HCT116 (cell line): ENCODE measurements at regions not wholly inside any gene's neighbourhood (a gene's known extent, or its start where the extent isn't known, plus 50 kb on each side); places are given as distances from the start of the nearest gene placed in this dataset.

Source experiments
- ATAC-seq: fragments of 200-7000 bp; cut with Tn5 transposase; 2 replicates; pipeline ENCODE4 v1.9.1; 2020; ENCODE audit warnings: mild to moderate bottlenecking, moderate library complexity
- BruUV-seq: library from RNA; stranded (reverse); fragments of 400-500 nt; replicated peaks from 2 replicates; lab custom pipeline; 2021; lab: Mats Ljungman, UMichigan
- CTCF ChIA-PET: fragments of 300-600 bp; sonication (Branson Sonifier 250); formaldehyde crosslinking; loops from one replicate; lab custom pipeline; 2021; ENCODE audit warnings: antibody characterized with exemption; lab: Charles Lee
- POLR2A ChIA-PET: fragments of 300-600, 350-600 bp; sonication (Branson Sonifier 250); formaldehyde crosslinking; loops from one replicate; lab custom pipeline; 2021; ENCODE audit warnings: antibody characterized with exemption; lab: Charles Lee
- RAD21 ChIA-PET, 2 experiments: fragments of 300-600 bp; sonication (Branson Sonifier 250); formaldehyde crosslinking; loops; one replicate each; lab custom pipeline; 2023; ENCODE audit warnings: low total read pairs in 2 of 2; ENCODE audit not compliant: uncharacterized antibody in 2 of 2, unreplicated experiment in 2 of 2, low non-redundant PET in 1 of 2; lab: Charles Lee
- DNase-seq: peaks from one replicate; pipeline ENCODE4 v3.0.0-alpha.2; 2010; ENCODE audit warnings: low read depth, low spot score
- H2AFZ ChIP-seq: fragments of 200-600 bp; shearing (Covaris generic), sonication (generic); 2 replicates; pipeline ENCODE4 v1.6.1; 2017; ENCODE audit warnings: low read depth, mixed run types, mixed read lengths, antibody characterized with exemption, low read length; ENCODE audit not compliant: poor library complexity, severe bottlenecking
- H3K27ac ChIP-seq: 2 replicates; pipeline ENCODE4 v1.5.1; 2012; ENCODE audit warnings: low read depth, low read length
- H3K27me3 ChIP-seq: fragments of 200-600 bp; sonication (generic); 2 replicates; pipeline ENCODE4 v1.6.1; 2016; ENCODE audit warnings: mixed run types, low read length, mixed read lengths; ENCODE audit not compliant: insufficient read depth
- H3K36me3 ChIP-seq, 2 experiments: fragments of 200-500 bp in 1 of 2; fragments of 200-600 bp in 1 of 2; sonication (Bioruptor generic) in 1 of 2; sonication (generic) in 1 of 2; 2 replicates each; pipeline versions ENCODE4 v1.5.1 to v1.6.1; 2014 to 2016; ENCODE audit warnings: low read length in 2 of 2, inconsistent platforms in 1 of 2, mixed read lengths in 1 of 2, mixed run types in 1 of 2; ENCODE audit not compliant: insufficient read depth in 2 of 2, control insufficient read depth in 1 of 2
- H3K4me1 ChIP-seq, 2 experiments: fragments of 200-600 bp in 1 of 2; sonication (generic) in 1 of 2; 2 replicates each; pipeline versions ENCODE4 v1.5.1 to v1.6.1; 2012 to 2017; ENCODE audit warnings: low read length in 2 of 2, inconsistent platforms in 1 of 2, mild to moderate bottlenecking in 1 of 2, mixed read lengths in 1 of 2, mixed run types in 1 of 2, moderate library complexity in 1 of 2; ENCODE audit not compliant: insufficient read depth in 2 of 2, control insufficient read depth in 1 of 2
- H3K4me2 ChIP-seq: fragments of 200-600 bp; sonication (generic); 2 replicates; pipeline ENCODE4 v1.6.1; 2017; ENCODE audit warnings: mixed run types, low read length, mixed read lengths
- H3K4me3 ChIP-seq, 2 experiments: fragments of 200-600 bp in 1 of 2; sonication (generic) in 1 of 2; replicated peaks in 1 of 2; 2 replicates each; pipeline ENCODE4 v1.5.1; 2011 to 2016; ENCODE audit warnings: low read length in 2 of 2, control low read depth in 1 of 2, low read depth in 1 of 2, mild to moderate bottlenecking in 1 of 2, mixed read lengths in 1 of 2, mixed run types in 1 of 2
- H3K79me2 ChIP-seq: fragments of 200-600 bp; sonication (generic); 2 replicates; pipeline ENCODE4 v1.6.1; 2017; ENCODE audit warnings: mild to moderate bottlenecking, mixed run types, low read length, moderate library complexity, mixed read lengths; ENCODE audit not compliant: insufficient read depth
- H3K9ac ChIP-seq: fragments of 200-600 bp; sonication (generic); 2 replicates; pipeline ENCODE4 v1.6.1; 2016; ENCODE audit warnings: low read length, mixed read lengths
- H3K9me2 ChIP-seq: fragments of 200-600 bp; sonication (generic), shearing (Covaris generic); 2 replicates; pipeline ENCODE4 v1.6.1; 2017; ENCODE audit warnings: mixed run types, mild to moderate bottlenecking, moderate library complexity; ENCODE audit not compliant: insufficient read depth
- H3K9me3 ChIP-seq, 2 experiments: fragments of 200-500 bp in 1 of 2; fragments of 200-600 bp in 1 of 2; sonication (Bioruptor generic) in 1 of 2; sonication (generic) in 1 of 2; 2 replicates each; pipeline ENCODE4 v1.6.1; 2014 to 2017; ENCODE audit warnings: low read length in 2 of 2, mixed read lengths in 2 of 2, inconsistent platforms in 1 of 2, low read depth in 1 of 2, mild to moderate bottlenecking in 1 of 2, mixed run types in 1 of 2, moderate library complexity in 1 of 2; ENCODE audit not compliant: control insufficient read depth in 1 of 2, insufficient read depth in 1 of 2
- H4K20me1 ChIP-seq: fragments of 200-600 bp; sonication (generic), shearing (Covaris generic); 2 replicates; pipeline ENCODE4 v1.6.1; 2017; ENCODE audit warnings: mixed run types, mild to moderate bottlenecking, moderate library complexity; ENCODE audit not compliant: insufficient read depth
- CBX3 ChIP-seq: IDR thresholded peaks from 2 replicates; pipeline ENCODE4 v1.6.1; 2012; ENCODE audit warnings: low read depth
- CEBPB ChIP-seq: IDR thresholded peaks from 2 replicates; pipeline ENCODE4 v1.6.1; 2012; ENCODE audit warnings: low read depth
- ELF1 ChIP-seq: IDR thresholded peaks from 2 replicates; pipeline ENCODE4 v1.6.1; 2012; ENCODE audit warnings: low read depth, borderline replicate concordance
- EZH2 ChIP-seq: fragments of 200-600 bp; sonication (generic); IDR thresholded peaks from 2 replicates; pipeline ENCODE4 v1.6.1; 2017; ENCODE audit warnings: antibody characterized with exemption, mixed run types
- FOSL1 ChIP-seq: IDR thresholded peaks from 2 replicates; pipeline ENCODE4 v1.6.1; 2012; ENCODE audit warnings: low read depth
- JUND ChIP-seq: IDR thresholded peaks from 2 replicates; pipeline ENCODE4 v1.6.1; 2012
- POLR2AphosphoS5 ChIP-seq: IDR thresholded peaks from 2 replicates; pipeline ENCODE4 v1.6.1; 2011; ENCODE audit warnings: mild to moderate bottlenecking, low read depth, low read length, moderate library complexity
- SIN3A ChIP-seq: IDR thresholded peaks from 2 replicates; pipeline ENCODE4 v1.6.1; 2012; ENCODE audit warnings: low read depth
- SP1 ChIP-seq: IDR thresholded peaks from 2 replicates; pipeline ENCODE4 v1.6.1; 2012; ENCODE audit warnings: low read depth
- SRF ChIP-seq: IDR thresholded peaks from 2 replicates; pipeline ENCODE4 v1.6.1; 2012; ENCODE audit warnings: low read depth
- YY1 ChIP-seq: IDR thresholded peaks from 2 replicates; pipeline ENCODE4 v1.6.1; 2011; ENCODE audit warnings: low read length, low read depth, moderate library complexity, mild to moderate bottlenecking; ENCODE audit not compliant: insufficient replicate concordance; ENCODE audit errors: extremely low read depth
- ZFX ChIP-seq: fragments of 450-650 bp; IDR thresholded peaks from 2 replicates; pipeline ENCODE4 v1.6.1; 2017
- ZNF274 ChIP-seq: fragments of 200-500 bp; sonication (Bioruptor generic); IDR thresholded peaks from 2 replicates; pipeline ENCODE4 v1.6.1; 2014; ENCODE audit warnings: mild to moderate bottlenecking, low read depth, low read length, inconsistent platforms
- intact Hi-C: fragments of 100-400 bp; cut with micrococcal nuclease; formaldehyde crosslinking; loops from 2 replicates; pipeline ENCODE4 v1.10.0; 2022
- TF ChIP-seq, protein P1 (sequence below): IDR thresholded peaks from 2 replicates; pipeline ENCODE4 v1.6.1; 2012; ENCODE audit warnings: low read depth
- TF ChIP-seq, protein P2 (sequence below): IDR thresholded peaks from 2 replicates; pipeline ENCODE4 v1.6.1; 2012

DNA sequence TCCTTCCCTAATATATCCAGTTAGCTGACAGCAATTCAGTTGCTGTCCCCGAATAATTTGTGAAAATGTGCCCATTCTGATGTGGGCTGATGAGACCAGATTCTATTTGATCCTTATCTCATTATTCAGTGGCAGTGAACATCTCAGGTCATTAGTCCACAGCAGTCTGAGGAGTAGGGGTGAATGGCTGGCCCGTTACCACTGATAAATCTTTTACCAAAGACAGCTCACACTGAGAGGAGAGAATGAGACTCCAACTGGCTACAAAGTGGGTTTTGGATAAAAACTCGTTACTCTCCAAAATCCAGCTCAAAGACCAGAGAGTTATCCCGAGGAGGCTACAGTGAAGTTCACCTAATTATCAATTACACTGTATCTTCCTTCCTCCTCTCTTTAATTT is 189.7 kb downstream of the TUSC7 start (continued):
- TF ChIP-seq, protein P1, sequence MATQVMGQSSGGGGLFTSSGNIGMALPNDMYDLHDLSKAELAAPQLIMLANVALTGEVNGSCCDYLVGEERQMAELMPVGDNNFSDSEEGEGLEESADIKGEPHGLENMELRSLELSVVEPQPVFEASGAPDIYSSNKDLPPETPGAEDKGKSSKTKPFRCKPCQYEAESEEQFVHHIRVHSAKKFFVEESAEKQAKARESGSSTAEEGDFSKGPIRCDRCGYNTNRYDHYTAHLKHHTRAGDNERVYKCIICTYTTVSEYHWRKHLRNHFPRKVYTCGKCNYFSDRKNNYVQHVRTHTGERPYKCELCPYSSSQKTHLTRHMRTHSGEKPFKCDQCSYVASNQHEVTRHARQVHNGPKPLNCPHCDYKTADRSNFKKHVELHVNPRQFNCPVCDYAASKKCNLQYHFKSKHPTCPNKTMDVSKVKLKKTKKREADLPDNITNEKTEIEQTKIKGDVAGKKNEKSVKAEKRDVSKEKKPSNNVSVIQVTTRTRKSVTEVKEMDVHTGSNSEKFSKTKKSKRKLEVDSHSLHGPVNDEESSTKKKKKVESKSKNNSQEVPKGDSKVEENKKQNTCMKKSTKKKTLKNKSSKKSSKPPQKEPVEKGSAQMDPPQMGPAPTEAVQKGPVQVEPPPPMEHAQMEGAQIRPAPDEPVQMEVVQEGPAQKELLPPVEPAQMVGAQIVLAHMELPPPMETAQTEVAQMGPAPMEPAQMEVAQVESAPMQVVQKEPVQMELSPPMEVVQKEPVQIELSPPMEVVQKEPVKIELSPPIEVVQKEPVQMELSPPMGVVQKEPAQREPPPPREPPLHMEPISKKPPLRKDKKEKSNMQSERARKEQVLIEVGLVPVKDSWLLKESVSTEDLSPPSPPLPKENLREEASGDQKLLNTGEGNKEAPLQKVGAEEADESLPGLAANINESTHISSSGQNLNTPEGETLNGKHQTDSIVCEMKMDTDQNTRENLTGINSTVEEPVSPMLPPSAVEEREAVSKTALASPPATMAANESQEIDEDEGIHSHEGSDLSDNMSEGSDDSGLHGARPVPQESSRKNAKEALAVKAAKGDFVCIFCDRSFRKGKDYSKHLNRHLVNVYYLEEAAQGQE, result no peak
- TF ChIP-seq ZFX, result no peak

DNA sequence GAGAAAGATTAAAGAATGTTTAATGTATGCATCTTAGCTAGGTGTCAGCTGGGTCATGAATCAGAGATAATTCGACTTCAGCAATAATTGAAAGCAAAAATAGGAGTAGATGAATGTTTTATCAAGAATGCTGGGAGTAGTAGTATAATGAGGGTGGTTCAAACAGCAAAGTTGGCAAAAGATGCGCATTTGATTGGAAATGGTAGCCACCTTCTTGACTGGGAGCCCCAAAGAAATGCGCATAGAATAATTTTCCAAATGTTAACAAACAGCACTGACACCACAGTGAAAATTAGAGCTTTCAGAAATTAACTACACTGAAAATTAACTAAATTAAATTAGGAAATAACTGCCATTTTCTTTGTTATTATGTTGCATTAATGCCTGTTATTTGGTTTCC is 195.8 kb downstream of the TUSC7 start:
- Histone ChIP-seq H3K27ac (no peak overlapping the region), H3K4me2 (no peak overlapping the region), H3K9me2 (no peaks in the 10 kb centered on the region), H3K9me3 (no peaks in the 10 kb centered on the region), H3K36me3 (no peaks in the 10 kb centered on the region), H2AFZ (no peak overlapping the region), H3K4me1 (no peaks in the 10 kb centered on the region), H3K9ac (no peak overlapping the region)
- ChIA-PET RAD21 (no interaction called here), POLR2A (no interaction called here)
- ATAC-seq, result no peak
- BruUV-seq, result no TSS peak
- no peak for TF ChIP-seq CBX3
- no peak for TF ChIP-seq EZH2
- no peak for TF ChIP-seq SRF
- TF ChIP-seq SP1, result no peak
- TF ChIP-seq ZFX, result no peak
- TF ChIP-seq YY1, result no peak
- TF ChIP-seq JUND, result no peak
- no peak for TF ChIP-seq FOSL1
- TF ChIP-seq ZNF274, result no peak
- no peak for TF ChIP-seq ELF1
- no peak for TF ChIP-seq POLR2AphosphoS5
- TF ChIP-seq, protein P2, sequence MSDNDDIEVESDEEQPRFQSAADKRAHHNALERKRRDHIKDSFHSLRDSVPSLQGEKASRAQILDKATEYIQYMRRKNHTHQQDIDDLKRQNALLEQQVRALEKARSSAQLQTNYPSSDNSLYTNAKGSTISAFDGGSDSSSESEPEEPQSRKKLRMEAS, result no peak
- no peak for TF ChIP-seq CEBPB
- no peak for TF ChIP-seq SIN3A
- TF ChIP-seq, all 23 proteins: peak for 0
- no peak overlapping the region for H3K4me3 ChIP-seq
- CTCF ChIA-PET, result no interaction called here
- intact Hi-C loops, result no loop called here
- DNase-seq, result no peak
- no peaks in the 10 kb centered on the region for H4K20me1 ChIP-seq
- no peaks in the 10 kb centered on the region for H3K27me3 ChIP-seq
- no peaks in the 10 kb centered on the region for H3K79me2 ChIP-seq
